MM.1S (cell line): ENCODE measurements at regions not wholly inside any gene's neighbourhood (a gene's known extent, or its start where the extent isn't known, plus 50 kb on each side); places are given as distances from the start of the nearest gene placed in this dataset.

ENCODE experiments used
- DNase-seq: peaks from one replicate; pipeline ENCODE4 v3.0.0-alpha.2; 2015
- H2AFZ ChIP-seq: fragments of 300-600 bp; sonication (generic); 2 replicates; pipeline ENCODE4 v1.6.0; 2016; ENCODE audit warnings: antibody characterized with exemption, low read length
- H3F3A ChIP-seq: fragments of 300-600 bp; sonication (generic); 2 replicates; pipeline ENCODE4 v1.6.1; 2016; ENCODE audit warnings: mild to moderate bottlenecking, antibody characterized with exemption, low read length, moderate library complexity, mixed read lengths; ENCODE audit not compliant: insufficient read depth
- H3K27ac ChIP-seq: fragments of 300-600 bp; sonication (generic); 2 replicates; pipeline ENCODE4 v1.5.1; 2016; ENCODE audit warnings: mild to moderate bottlenecking, low read length
- H3K27me3 ChIP-seq: fragments of 300-600 bp; sonication (generic); replicated peaks from 2 replicates; pipeline ENCODE4 v1.6.0; 2016; ENCODE audit warnings: low read length; ENCODE audit not compliant: insufficient read depth
- H3K36me3 ChIP-seq: fragments of 300-600 bp; sonication (generic); replicated peaks from 2 replicates; pipeline ENCODE4 v1.6.1; 2016; ENCODE audit warnings: mild to moderate bottlenecking, low read length, mixed read lengths; ENCODE audit not compliant: insufficient read depth
- H3K4me1 ChIP-seq: fragments of 300-600 bp; sonication (generic); 2 replicates; pipeline ENCODE4 v1.6.1; 2016; ENCODE audit warnings: low read length, mixed read lengths
- H3K4me2 ChIP-seq: fragments of 300-600 bp; sonication (generic); 2 replicates; pipeline ENCODE4 v1.6.0; 2016; ENCODE audit warnings: low read depth, low read length
- H3K4me3 ChIP-seq: fragments of 300-600 bp; sonication (generic); 2 replicates; pipeline ENCODE4 v1.5.1; 2016; ENCODE audit warnings: low read length, mixed read lengths
- H3K79me2 ChIP-seq: fragments of 300-600 bp; sonication (generic); 2 replicates; pipeline ENCODE4 v1.6.1; 2016; ENCODE audit warnings: mixed run types, low read length, mixed read lengths
- H3K9ac ChIP-seq: fragments of 300-600 bp; sonication (generic); 2 replicates; pipeline ENCODE4 v1.6.1; 2016; ENCODE audit warnings: low read length, mixed read lengths
- H3K9me2 ChIP-seq: fragments of 300-600 bp; sonication (generic); replicated peaks from 2 replicates; pipeline ENCODE4 v1.6.1; 2016; ENCODE audit warnings: mild to moderate bottlenecking, low read length, mixed read lengths; ENCODE audit not compliant: insufficient read depth
- H3K9me3 ChIP-seq: fragments of 300-600 bp; sonication (generic); replicated peaks from 2 replicates; pipeline ENCODE4 v1.6.1; 2016; ENCODE audit warnings: mild to moderate bottlenecking, low read length, mixed read lengths; ENCODE audit not compliant: insufficient read depth
- H4K20me1 ChIP-seq: fragments of 300-600 bp; sonication (generic); 2 replicates; pipeline ENCODE4 v1.6.1; 2016; ENCODE audit warnings: mild to moderate bottlenecking, low read length, moderate library complexity, mixed read lengths; ENCODE audit not compliant: insufficient read depth
- CTCF ChIP-seq: fragments of 300-600 bp; sonication (generic); IDR thresholded peaks from 2 replicates; pipeline ENCODE4 v1.5.1; 2016; ENCODE audit warnings: antibody characterized with exemption, low read length, mixed read lengths
- EZH2 ChIP-seq: fragments of 300-600 bp; sonication (generic); optimal IDR thresholded peaks from 2 replicates; pipeline ENCODE3; 2017; ENCODE audit warnings: low read depth, mild to moderate bottlenecking, antibody characterized with exemption, low read length, mixed read lengths
- EZH2phosphoT487 ChIP-seq: fragments of 300-600 bp; sonication (generic); IDR thresholded peaks from 2 replicates; pipeline ENCODE4 v1.6.1; 2018; ENCODE audit warnings: antibody characterized with exemption, low read length

GRCh38 chr6:169981568-169981967, 230.1 kb downstream of the ERMARD start:
- TF ChIP-seq EZH2phosphoT487: no peak
- TF ChIP-seq CTCF: no peak
- no peak for TF ChIP-seq EZH2
- Histone ChIP-seq H3K9me3 (no peaks in the 10 kb centered on the region), H3K9ac (no peak overlapping the region), H3F3A (no peaks in the 10 kb centered on the region), H3K4me2 (no peak overlapping the region), H4K20me1 (no peaks in the 10 kb centered on the region), H3K27ac (no peak overlapping the region), H3K4me1 (no peaks in the 10 kb centered on the region), H3K4me3 (no peak overlapping the region), H2AFZ (no peak overlapping the region), H3K9me2 (no peaks in the 10 kb centered on the region), H3K36me3 (no peaks in the 10 kb centered on the region), H3K79me2 (no peaks in the 10 kb centered on the region), H3K27me3 (no peaks in the 10 kb centered on the region; the same call in none of the 2 replicates)
- DNase-seq: no peak

GRCh38 chr6:169980826-169981450, 229.5 kb downstream of the ERMARD start:
- Histone ChIP-seq H3K9ac (no peak overlapping the region), H3K27me3 (no peaks in the 10 kb centered on the region; the same call in none of the 2 replicates), H3K27ac (no peak overlapping the region), H3K9me3 (no peaks in the 10 kb centered on the region), H3K4me2 (no peak overlapping the region), H2AFZ (no peak overlapping the region), H3K4me3 (no peak overlapping the region), H4K20me1 (no peaks in the 10 kb centered on the region), H3K36me3 (no peaks in the 10 kb centered on the region), H3K9me2 (no peaks in the 10 kb centered on the region), H3K4me1 (no peaks in the 10 kb centered on the region), H3F3A (no peaks in the 10 kb centered on the region), H3K79me2 (no peaks in the 10 kb centered on the region)
- TF ChIP-seq EZH2phosphoT487 (no peak), EZH2 (no peak)
- DNase-seq: no peak

GRCh38 chr6:169979873-169980432, 228.5 kb downstream of the ERMARD start:
- no peak for TF ChIP-seq CTCF
- TF ChIP-seq EZH2: no peak
- TF ChIP-seq EZH2phosphoT487: no peak
- DNase-seq: no peak
- Histone ChIP-seq H2AFZ (no peak overlapping the region), H3F3A (no peaks in the 10 kb centered on the region), H3K9ac (no peak overlapping the region), H3K36me3 (no peaks in the 10 kb centered on the region), H3K27me3 (no peaks in the 10 kb centered on the region; the same call in none of the 2 replicates), H3K4me1 (no peaks in the 10 kb centered on the region), H3K27ac (no peak overlapping the region), H3K4me3 (no peak overlapping the region), H4K20me1 (no peaks in the 10 kb centered on the region), H3K79me2 (no peaks in the 10 kb centered on the region), H3K4me2 (no peak overlapping the region), H3K9me3 (no peaks in the 10 kb centered on the region), H3K9me2 (no peaks in the 10 kb centered on the region)

GRCh38 chr6:169978615-169979161, 227.3 kb downstream of the ERMARD start:
- H3K36me3 ChIP-seq: no peaks in the 10 kb centered on the region
- no peak overlapping the region for H3K27ac ChIP-seq
- no peak overlapping the region for H3K4me3 ChIP-seq
- TF ChIP-seq EZH2: no peak
- no peak for TF ChIP-seq EZH2phosphoT487
- no peak for TF ChIP-seq CTCF
- H3K9ac ChIP-seq: no peak overlapping the region
- no peaks in the 10 kb centered on the region for H3K9me3 ChIP-seq
- H3K9me2 ChIP-seq: no peaks in the 10 kb centered on the region
- no peak for DNase-seq
- no peaks in the 10 kb centered on the region; the same call in none of the 2 replicates for H3K27me3 ChIP-seq
- no peaks in the 10 kb centered on the region for H4K20me1 ChIP-seq
- H3K4me2 ChIP-seq: no peak overlapping the region
- H3K4me1 ChIP-seq: no peaks in the 10 kb centered on the region
- no peaks in the 10 kb centered on the region for H3F3A ChIP-seq
- H3K79me2 ChIP-seq: no peaks in the 10 kb centered on the region
- H2AFZ ChIP-seq: no peak overlapping the region
